A673 (cell line): ENCODE measurements at regions not wholly inside any gene's neighbourhood (a gene's known extent, or its start where the extent isn't known, plus 50 kb on each side); places are given as distances from the start of the nearest gene placed in this dataset.
"Not testable (repeated sequence)": the region's sequence is repeated elsewhere in the genome, so short reads cannot be mapped to it uniquely, and the experiment has no call there.

Experiments
- BruUV-seq: library from RNA; stranded (reverse); fragments of 400-500 nt; replicated peaks from 2 replicates; lab custom pipeline; 2021; lab: Mats Ljungman, UMichigan
- CTCF ChIA-PET: fragments of 300-600 bp; sonication (Branson Sonifier 250); formaldehyde crosslinking; loops from one replicate; lab custom pipeline; 2022; ENCODE audit warnings: antibody characterized with exemption; lab: Charles Lee
- POLR2A ChIA-PET: fragments of 300-600 bp; sonication (Branson Sonifier 250); formaldehyde crosslinking; loops from one replicate; lab custom pipeline; 2022; ENCODE audit warnings: antibody characterized with exemption; ENCODE audit not compliant: low non-redundant PET; lab: Charles Lee
- DNase-seq: peaks from one replicate; pipeline ENCODE4 v3.0.0-alpha.2; 2015; ENCODE audit warnings: low spot score
- H3K27ac ChIP-seq: fragments of 200-600 bp; sonication (generic); 2 replicates; pipeline ENCODE4 v1.5.1; 2016; ENCODE audit warnings: mixed run types, low read depth, mild to moderate bottlenecking, mixed read lengths, antibody characterized with exemption, low read length; ENCODE audit not compliant: poor library complexity, severe bottlenecking
- H3K27me3 ChIP-seq: fragments of 200-600 bp; sonication (generic); replicated peaks from 2 replicates; pipeline ENCODE4 v1.6.1; 2017; ENCODE audit warnings: mixed run types, low read depth, mild to moderate bottlenecking, mixed read lengths, antibody characterized with exemption, low read length; ENCODE audit not compliant: insufficient read depth, poor library complexity
- H3K36me3 ChIP-seq: fragments of 200-600 bp; sonication (generic); 2 replicates; pipeline ENCODE4 v1.6.1; 2016; ENCODE audit warnings: mixed run types, mild to moderate bottlenecking, mixed read lengths, antibody characterized with exemption, low read length; ENCODE audit not compliant: insufficient read depth, poor library complexity, severe bottlenecking
- H3K4me1 ChIP-seq: fragments of 200-600 bp; sonication (generic); 2 replicates; pipeline ENCODE4 v1.6.1; 2017; ENCODE audit warnings: mixed run types, mild to moderate bottlenecking, mixed read lengths, antibody characterized with exemption, low read length; ENCODE audit not compliant: insufficient read depth, poor library complexity, severe bottlenecking
- H3K4me3 ChIP-seq: fragments of 200-600 bp; sonication (generic); 2 replicates; pipeline ENCODE4 v1.5.1; 2016; ENCODE audit warnings: low read depth, mixed run types, mild to moderate bottlenecking, mixed read lengths, low read length; ENCODE audit not compliant: poor library complexity, severe bottlenecking
- H3K9me3 ChIP-seq: fragments of 200-600 bp; sonication (generic); 2 replicates; pipeline ENCODE4 v1.6.1; 2016; ENCODE audit warnings: mixed run types, low read depth, mild to moderate bottlenecking, mixed read lengths, antibody characterized with exemption, low read length; ENCODE audit not compliant: poor library complexity, severe bottlenecking
- intact Hi-C: fragments of 100-400 bp; cut with micrococcal nuclease; formaldehyde crosslinking; loops from one replicate; pipeline ENCODE4 v1.10.0; 2022; ENCODE audit not compliant: unreplicated experiment
- TF ChIP-seq, protein P1 (sequence below): fragments of 300-800, 200-600 bp; sonication (generic); conservative IDR thresholded peaks from 2 replicates; pipeline ENCODE4 v1.5.1; 2017; ENCODE audit warnings: low read depth, mild to moderate bottlenecking, antibody characterized with exemption, low read length, moderate library complexity, mixed read lengths

GRCh38 chr7:150049012-150049655 lies 175.4 kb downstream of the ATP6V0E2 start:
- H3K27me3 ChIP-seq, CTCF ChIA-PET, H3K27ac ChIP-seq, H3K4me1 ChIP-seq, H3K9me3 ChIP-seq, POLR2A ChIA-PET, BruUV-seq, H3K36me3 ChIP-seq: not testable (repeated sequence)
- peak overlapping the region; percentile 40 for H3K4me3 ChIP-seq
- intact Hi-C loops: loop anchor here (5.0 to 10.0 kb wide), 2 partner anchors 167 to 244 kb away; no protein-coding TSS in a partner anchor
- TF ChIP-seq, protein P1, sequence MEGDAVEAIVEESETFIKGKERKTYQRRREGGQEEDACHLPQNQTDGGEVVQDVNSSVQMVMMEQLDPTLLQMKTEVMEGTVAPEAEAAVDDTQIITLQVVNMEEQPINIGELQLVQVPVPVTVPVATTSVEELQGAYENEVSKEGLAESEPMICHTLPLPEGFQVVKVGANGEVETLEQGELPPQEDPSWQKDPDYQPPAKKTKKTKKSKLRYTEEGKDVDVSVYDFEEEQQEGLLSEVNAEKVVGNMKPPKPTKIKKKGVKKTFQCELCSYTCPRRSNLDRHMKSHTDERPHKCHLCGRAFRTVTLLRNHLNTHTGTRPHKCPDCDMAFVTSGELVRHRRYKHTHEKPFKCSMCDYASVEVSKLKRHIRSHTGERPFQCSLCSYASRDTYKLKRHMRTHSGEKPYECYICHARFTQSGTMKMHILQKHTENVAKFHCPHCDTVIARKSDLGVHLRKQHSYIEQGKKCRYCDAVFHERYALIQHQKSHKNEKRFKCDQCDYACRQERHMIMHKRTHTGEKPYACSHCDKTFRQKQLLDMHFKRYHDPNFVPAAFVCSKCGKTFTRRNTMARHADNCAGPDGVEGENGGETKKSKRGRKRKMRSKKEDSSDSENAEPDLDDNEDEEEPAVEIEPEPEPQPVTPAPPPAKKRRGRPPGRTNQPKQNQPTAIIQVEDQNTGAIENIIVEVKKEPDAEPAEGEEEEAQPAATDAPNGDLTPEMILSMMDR: peak; percentile 47
- peak; percentile 17 for DNase-seq

GRCh38 chr7:150053396-150053795 lies 179.6 kb downstream of the ATP6V0E2 start:
- CTCF ChIA-PET: not testable (repeated sequence)

DNA sequence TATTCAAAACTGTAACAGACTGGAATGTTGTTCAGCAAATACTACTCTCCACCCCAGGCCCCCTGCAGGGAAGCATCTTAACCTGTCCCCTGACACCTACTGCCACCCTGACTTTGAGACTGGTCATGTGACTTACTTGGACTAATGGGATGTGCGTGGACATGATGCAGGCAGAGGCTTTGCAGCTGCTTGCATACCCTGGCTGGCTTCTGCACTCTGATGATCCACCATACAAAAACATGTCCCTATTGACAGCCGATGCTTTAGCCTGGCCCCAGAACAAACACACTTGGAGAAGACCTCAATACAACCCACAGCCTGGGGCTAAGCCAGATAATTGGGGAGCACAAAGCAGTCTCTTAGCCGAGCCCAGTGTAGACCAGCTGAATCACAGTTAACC lies 180.5 kb downstream of the ATP6V0E2 start:
- H3K27me3 ChIP-seq, DNase-seq, BruUV-seq, H3K27ac ChIP-seq, POLR2A ChIA-PET, H3K4me3 ChIP-seq, H3K36me3 ChIP-seq, H3K9me3 ChIP-seq, H3K4me1 ChIP-seq, CTCF ChIA-PET: not testable (repeated sequence)
- intact Hi-C loops: loop anchor here (10.0 kb wide), 1 partner anchor 221 kb away; no protein-coding TSS in a partner anchor

More at GRCh38 chr7:150053396-150053795, 179.6 kb downstream of the ATP6V0E2 start:
- BruUV-seq, H3K4me3 ChIP-seq, H3K4me1 ChIP-seq, H3K36me3 ChIP-seq, H3K9me3 ChIP-seq, DNase-seq, H3K27ac ChIP-seq, H3K27me3 ChIP-seq, POLR2A ChIA-PET: not testable (repeated sequence)
- intact Hi-C loops: loop anchor here (10.0 kb wide), 1 partner anchor 221 kb away; no protein-coding TSS in a partner anchor

GRCh38 chr7:150060259-150061221 lies 186.8 kb downstream of the ATP6V0E2 start:
- intact Hi-C loops, POLR2A ChIA-PET, H3K27me3 ChIP-seq, DNase-seq, BruUV-seq, CTCF ChIA-PET, H3K9me3 ChIP-seq, H3K4me3 ChIP-seq, H3K36me3 ChIP-seq, H3K4me1 ChIP-seq, H3K27ac ChIP-seq: not testable (repeated sequence)
- TF ChIP-seq, protein P1: peak; percentile 23; the same call in 1 of the 2 replicates

DNA sequence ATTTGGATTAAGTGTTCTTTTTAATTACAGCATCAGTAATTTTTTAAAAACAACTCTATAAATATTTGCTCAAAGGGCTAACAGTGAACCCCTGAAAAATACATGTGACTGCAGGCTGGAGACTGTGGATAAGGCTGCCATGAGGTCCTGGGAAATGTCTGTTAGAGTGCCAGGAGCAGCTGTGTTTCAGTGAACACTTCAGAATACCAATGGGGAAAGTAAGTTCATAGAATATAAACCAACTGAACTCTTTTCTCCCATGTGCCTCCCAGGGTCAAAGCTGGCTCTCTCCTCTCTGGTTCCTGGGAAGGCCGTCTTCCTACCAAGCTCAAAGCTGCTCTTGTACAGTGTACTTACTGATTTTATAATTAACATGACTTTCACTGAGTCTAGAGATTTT lies 189.4 kb downstream of the ATP6V0E2 start:
- H3K9me3 ChIP-seq, H3K36me3 ChIP-seq, POLR2A ChIA-PET, H3K27ac ChIP-seq, DNase-seq, H3K4me1 ChIP-seq, H3K4me3 ChIP-seq, CTCF ChIA-PET, intact Hi-C loops, BruUV-seq, H3K27me3 ChIP-seq: not testable (repeated sequence)
